ENCODE measurements at regions not wholly inside any gene's neighbourhood (a gene's known extent, or its start where the extent isn't known, plus 50 kb on each side); places are given as distances from the start of the nearest gene placed in this dataset.
"Not testable (repeated sequence)": the region's sequence is repeated elsewhere in the genome, so short reads cannot be mapped to it uniquely, and the experiment has no call there.

GRCh38 chr7:88590963-88591362, 168.5 kb upstream of the ZNF804B start:
- Mint-ChIP-seq H3K27ac (no peak overlapping the region), H3K27me3 (no peaks in the 10 kb centered on the region), H3K36me3 (no peaks in the 10 kb centered on the region), H3K4me1 (no peaks in the 10 kb centered on the region), H3K9me3 (peaks cover 0 to 19% (median 10%) of the 10 kb centered on the region in 7 donors), H3K4me3 (no peak overlapping the region)
- no peak for DNase-seq
- no peak for ATAC-seq (ENCODE audit: low read depth in 2 of 2)

- H3K4me3 Mint-ChIP-seq: no peak overlapping the region
- no peaks in the 10 kb centered on the region for H3K4me1 Mint-ChIP-seq
- no peaks in the 10 kb centered on the region for H3K36me3 Mint-ChIP-seq
- H3K27me3 Mint-ChIP-seq: no peaks in the 10 kb centered on the region
- peaks cover 0 to 12% (median 9%) of the 10 kb centered on the region in 7 donors for H3K9me3 Mint-ChIP-seq
- ATAC-seq (ENCODE audit: low read depth in 2 of 2): no peak
- no peak for DNase-seq
- H3K27ac Mint-ChIP-seq: no peak overlapping the region
Measured at GRCh38 chr7:88589927-88590326, 169.6 kb upstream of the ZNF804B start.

GRCh38 chr7:88586890-88587289, 172.6 kb upstream of the ZNF804B start:
- H3K4me3 Mint-ChIP-seq: no peak overlapping the region
- peaks cover 0 to 7% (median 2%) of the 10 kb centered on the region in 7 donors for H3K9me3 Mint-ChIP-seq
- DNase-seq: no peak
- no peaks in the 10 kb centered on the region for H3K36me3 Mint-ChIP-seq
- no peak for ATAC-seq (ENCODE audit: low read depth in 2 of 2)
- no peak overlapping the region for H3K27ac Mint-ChIP-seq
- no peaks in the 10 kb centered on the region for H3K27me3 Mint-ChIP-seq
- H3K4me1 Mint-ChIP-seq: no peaks in the 10 kb centered on the region

DNA sequence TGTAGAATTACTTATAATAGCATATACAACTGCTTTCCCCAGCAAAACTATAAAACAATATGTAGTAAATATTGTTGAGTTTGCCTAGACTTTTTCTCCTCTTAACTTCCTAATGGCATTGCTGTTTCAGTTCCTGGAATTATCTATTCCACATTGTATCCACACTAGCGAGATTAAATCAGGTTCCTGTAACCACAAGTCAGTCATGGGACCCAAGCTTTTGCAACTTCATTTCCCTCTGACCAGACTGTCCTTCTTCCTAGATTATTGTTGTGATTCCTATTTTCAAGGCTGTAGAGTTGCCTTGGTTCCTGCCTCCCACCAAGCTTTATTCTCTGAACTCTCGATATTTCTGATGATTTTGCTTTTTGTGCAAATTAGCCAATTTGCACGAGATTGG, 173.3 kb upstream of the ZNF804B start:
- DNase-seq (no peak), ATAC-seq (ENCODE audit: low read depth in 2 of 2) (no peak)
- H3K4me3 Mint-ChIP-seq: no peak overlapping the region
- no peaks in the 10 kb centered on the region for H3K27me3 Mint-ChIP-seq
- no peaks in the 10 kb centered on the region for H3K4me1 Mint-ChIP-seq
- H3K9me3 Mint-ChIP-seq: peaks cover 0 to 7% (median 0%) of the 10 kb centered on the region in 7 donors
- no peaks in the 10 kb centered on the region for H3K36me3 Mint-ChIP-seq
- no peak overlapping the region for H3K27ac Mint-ChIP-seq

- DNase-seq (no peak), ATAC-seq (ENCODE audit: low read depth in 2 of 2) (no peak)
- Mint-ChIP-seq H3K9me3 (peaks cover 0 to 5% (median 2%) of the 10 kb centered on the region in 7 donors), H3K27me3 (no peaks in the 10 kb centered on the region), H3K4me3 (no peak overlapping the region), H3K4me1 (no peaks in the 10 kb centered on the region), H3K27ac (no peak overlapping the region), H3K36me3 (no peaks in the 10 kb centered on the region)
Measured at GRCh38 chr7:88576720-88577119, 182.8 kb upstream of the ZNF804B start.

DNA sequence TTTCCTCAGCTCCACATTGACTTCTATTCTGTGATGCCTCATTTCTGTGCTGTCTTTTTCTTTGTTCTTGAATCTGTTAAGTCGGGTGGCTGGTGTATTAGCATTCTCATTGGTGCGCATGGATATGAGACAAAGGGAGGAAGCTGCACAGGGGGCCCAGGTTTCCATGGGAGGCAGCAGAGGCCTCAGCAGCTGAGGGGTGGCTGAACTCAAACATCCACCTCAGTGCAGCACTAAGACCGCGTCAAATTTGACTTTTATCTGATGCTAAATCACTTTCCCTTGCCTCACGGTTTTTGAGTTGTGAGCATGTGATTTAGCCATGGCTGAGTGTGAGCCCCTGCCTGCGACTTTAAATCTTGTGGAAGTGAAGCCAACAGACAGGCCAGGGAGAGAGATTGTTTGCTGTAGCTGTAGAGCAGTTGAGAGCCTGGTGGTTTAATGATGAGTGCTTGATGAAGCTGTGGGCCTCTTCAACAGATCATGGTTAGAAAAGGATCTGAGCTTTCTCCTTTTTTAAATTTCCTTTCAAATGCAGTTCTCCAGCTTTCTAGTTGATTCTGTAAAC, 193.3 kb upstream of the ZNF804B start:
- H3K27me3 Mint-ChIP-seq: no peaks in the 10 kb centered on the region
- peaks cover 0 to 3% (median 0%) of the 10 kb centered on the region in 7 donors for H3K9me3 Mint-ChIP-seq
- no peaks in the 10 kb centered on the region for H3K4me1 Mint-ChIP-seq
- ATAC-seq (ENCODE audit: low read depth in 2 of 2) (no peak), DNase-seq (no peak)
- H3K27ac Mint-ChIP-seq: no peak overlapping the region
- no peaks in the 10 kb centered on the region for H3K36me3 Mint-ChIP-seq
- no peak overlapping the region for H3K4me3 Mint-ChIP-seq

- Mint-ChIP-seq H3K36me3 (no peaks in the 10 kb centered on the region), H3K4me1 (no peaks in the 10 kb centered on the region), H3K4me3 (no peak overlapping the region), H3K27me3 (no peaks in the 10 kb centered on the region), H3K27ac (no peak overlapping the region), H3K9me3 (peaks cover 0 to 3% (median 0%) of the 10 kb centered on the region in 7 donors)
- DNase-seq: no peak
- ATAC-seq (ENCODE audit: low read depth in 2 of 2): no peak
Measured at GRCh38 chr7:88565401-88565800, 194.1 kb upstream of the ZNF804B start.

GRCh38 chr7:88556441-88556840, 203.1 kb upstream of the ZNF804B start:
- not testable (repeated sequence) for DNase-seq; H3K36me3 Mint-ChIP-seq; H3K4me1 Mint-ChIP-seq; H3K4me3 Mint-ChIP-seq; H3K27me3 Mint-ChIP-seq; ATAC-seq (ENCODE audit: low read depth in 2 of 2); H3K27ac Mint-ChIP-seq
- H3K9me3 Mint-ChIP-seq: peaks cover 0 to 15% (median 8%) of the 10 kb centered on the region in 7 donors

DNA sequence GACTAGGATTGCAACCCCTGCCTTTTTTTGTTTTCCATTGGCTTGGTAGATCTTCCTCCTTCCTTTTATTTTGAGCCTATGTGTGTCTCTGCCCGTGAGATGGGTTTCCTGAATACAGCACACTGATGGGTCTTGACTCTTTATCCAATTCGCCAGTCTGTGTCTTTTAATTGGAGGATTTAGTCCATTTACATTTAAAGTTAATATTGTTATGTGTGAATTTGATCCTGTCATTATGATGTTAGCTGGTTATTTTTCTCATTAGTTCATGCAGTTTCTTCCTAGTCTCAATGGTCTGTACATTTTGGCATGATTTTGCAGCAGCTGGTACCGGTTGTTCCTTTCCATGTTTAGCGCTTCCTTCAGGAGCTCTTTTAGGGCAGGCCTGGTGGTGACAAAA, 204.7 kb upstream of the ZNF804B start:
- not testable (repeated sequence) for H3K4me3 Mint-ChIP-seq
- peaks cover 0 to 15% (median 7%) of the 10 kb centered on the region in 7 donors for H3K9me3 Mint-ChIP-seq

DNA sequence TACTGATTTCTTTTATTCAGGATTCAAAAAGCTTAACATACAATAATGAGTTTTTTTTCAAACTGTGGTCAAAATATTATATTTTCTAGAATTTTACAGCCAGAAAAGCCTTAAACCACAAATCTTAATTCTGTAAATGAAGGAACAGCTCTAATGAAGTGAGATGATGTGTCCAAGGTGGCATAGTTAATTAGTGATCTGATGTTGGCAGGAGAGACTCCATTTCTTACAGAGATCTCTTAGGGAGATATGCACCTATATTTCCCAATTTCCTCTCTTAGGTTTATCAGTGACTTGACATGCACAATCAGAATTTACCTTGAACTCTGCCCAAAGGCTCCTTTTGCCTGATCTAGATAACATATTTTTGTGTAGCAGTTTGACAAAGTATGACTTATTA, 211.1 kb upstream of the ZNF804B start:
- ATAC-seq (ENCODE audit: low read depth in 2 of 2): no peak
- Mint-ChIP-seq H3K36me3 (peaks cover 0 to 8% of the 10 kb centered on the region in 2 donors), H3K27ac (no peak overlapping the region), H3K4me3 (no peak overlapping the region), H3K27me3 (no peaks in the 10 kb centered on the region), H3K4me1 (no peaks in the 10 kb centered on the region), H3K9me3 (peaks cover 8 to 30% (median 14%) of the 10 kb centered on the region in 7 donors)
- DNase-seq: no peak

More for the DNA sequence above, 204.7 kb upstream of the ZNF804B start:
- H3K36me3 Mint-ChIP-seq; DNase-seq; ATAC-seq (ENCODE audit: low read depth in 2 of 2); H3K4me1 Mint-ChIP-seq; H3K27ac Mint-ChIP-seq; H3K27me3 Mint-ChIP-seq: not testable (repeated sequence)

DNA sequence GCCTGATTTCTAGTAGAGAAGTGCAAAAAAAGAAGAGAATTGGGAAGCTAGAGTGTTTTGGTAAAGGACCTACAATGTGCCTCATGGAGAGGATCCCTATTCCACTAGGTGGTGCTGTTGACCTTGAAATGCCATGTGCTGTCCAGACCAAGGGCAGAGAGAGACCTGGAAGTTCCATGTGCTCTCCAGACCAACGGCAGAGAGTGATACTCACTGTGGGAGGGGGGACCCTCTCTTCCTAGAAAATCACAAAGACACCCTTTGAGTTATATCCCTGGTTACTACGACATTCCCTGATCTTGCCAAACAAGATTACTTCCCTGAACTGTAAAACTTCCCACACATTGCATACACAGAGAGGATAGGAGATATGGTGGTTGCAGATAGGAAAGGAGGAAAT, 212.7 kb upstream of the ZNF804B start:
- Mint-ChIP-seq H3K36me3 (peaks cover 0 to 8% of the 10 kb centered on the region in 2 donors), H3K27me3 (no peaks in the 10 kb centered on the region), H3K27ac (no peak overlapping the region), H3K4me3 (no peak overlapping the region), H3K4me1 (no peaks in the 10 kb centered on the region), H3K9me3 (peaks cover 8 to 30% (median 18%) of the 10 kb centered on the region in 7 donors)
- ATAC-seq (ENCODE audit: low read depth in 2 of 2) (no peak), DNase-seq (no peak)

DNA sequence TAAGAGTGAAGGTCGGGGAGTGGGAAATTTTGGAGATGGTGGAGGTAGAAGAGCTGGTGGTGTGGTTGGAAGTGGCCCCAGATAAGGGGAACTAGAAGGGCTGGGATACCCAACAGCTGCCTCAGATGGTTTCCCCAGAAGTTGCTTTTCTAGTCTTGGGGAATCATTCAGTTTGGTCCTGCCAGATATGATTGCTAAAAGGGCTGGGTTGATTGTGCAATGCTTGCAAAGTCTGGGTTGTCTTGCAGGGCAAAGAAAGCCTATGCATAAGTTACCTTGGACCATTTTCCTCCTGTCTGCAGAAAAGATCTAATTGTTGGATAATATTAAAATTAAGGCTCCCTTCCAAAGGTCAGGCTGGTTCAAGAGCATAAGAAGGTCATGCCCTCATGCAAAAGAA, 213.8 kb upstream of the ZNF804B start:
- ATAC-seq (ENCODE audit: low read depth in 2 of 2) (no peak), DNase-seq (no peak)
- H3K4me3 Mint-ChIP-seq: no peak overlapping the region
- peaks cover 7 to 30% (median 20%) of the 10 kb centered on the region in 7 donors for H3K9me3 Mint-ChIP-seq
- H3K27me3 Mint-ChIP-seq: no peaks in the 10 kb centered on the region
- H3K27ac Mint-ChIP-seq: no peak overlapping the region
- peaks cover 0 to 8% of the 10 kb centered on the region in 2 donors for H3K36me3 Mint-ChIP-seq
- H3K4me1 Mint-ChIP-seq: no peaks in the 10 kb centered on the region

DNA sequence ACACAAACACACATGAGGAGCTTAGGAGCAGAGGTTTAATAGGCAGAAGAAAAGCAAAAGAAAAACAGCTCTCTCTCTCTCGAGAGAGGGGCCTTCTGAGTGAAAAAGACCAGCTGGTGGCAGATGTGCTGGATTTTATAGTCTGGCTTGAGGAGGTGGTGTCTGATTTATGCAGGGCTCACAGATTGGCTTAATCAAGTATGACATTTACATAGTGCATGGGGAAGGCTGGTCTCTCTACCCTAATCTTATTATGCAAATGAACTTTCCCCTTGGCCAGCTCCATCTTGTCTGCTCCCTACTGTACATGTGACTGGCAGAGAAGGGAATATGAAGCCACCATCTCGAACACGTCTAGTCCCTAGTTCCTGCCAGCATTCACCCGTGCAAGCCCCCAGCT, 219.5 kb upstream of the ZNF804B start:
- DNase-seq (no peak), ATAC-seq (ENCODE audit: low read depth in 2 of 2) (no peak)
- Mint-ChIP-seq H3K27ac (no peak overlapping the region), H3K4me1 (no peaks in the 10 kb centered on the region), H3K36me3 (no peaks in the 10 kb centered on the region), H3K4me3 (no peak overlapping the region), H3K27me3 (no peaks in the 10 kb centered on the region), H3K9me3 (peaks cover 0 to 30% (median 15%) of the 10 kb centered on the region in 7 donors)

- Mint-ChIP-seq H3K27me3 (no peaks in the 10 kb centered on the region), H3K36me3 (no peaks in the 10 kb centered on the region)
Measured at GRCh38 chr7:88539518-88539917, 220.0 kb upstream of the ZNF804B start.

DNA sequence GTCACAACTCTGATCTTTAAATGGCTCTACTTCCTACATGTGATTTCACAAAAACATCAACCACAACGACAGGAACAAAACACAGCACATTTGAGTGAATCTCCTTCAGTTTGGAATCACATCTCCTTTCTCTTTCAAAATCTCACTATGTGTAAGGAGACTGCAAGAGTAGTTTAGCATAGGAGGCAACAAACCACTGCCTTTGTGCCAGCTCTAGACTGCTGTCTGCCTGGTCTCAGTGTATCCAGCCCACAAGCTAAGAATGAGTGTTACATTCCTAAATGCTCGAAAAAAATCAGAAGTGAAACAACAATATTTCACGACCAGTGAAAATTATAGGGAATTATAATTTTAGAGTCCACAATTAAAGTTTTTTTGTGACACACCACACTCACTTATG, 217.0 kb upstream of the STEAP4 start:
- H3K36me3 Mint-ChIP-seq: no peaks in the 10 kb centered on the region
- no peak for DNase-seq

More at GRCh38 chr7:88539518-88539917, 220.0 kb upstream of the ZNF804B start:
- H3K27ac Mint-ChIP-seq: no peak overlapping the region
- no peaks in the 10 kb centered on the region for H3K4me1 Mint-ChIP-seq
- H3K4me3 Mint-ChIP-seq: no peak overlapping the region
- ATAC-seq (ENCODE audit: low read depth in 2 of 2): no peak
- H3K9me3 Mint-ChIP-seq: peaks cover 0 to 28% (median 15%) of the 10 kb centered on the region in 7 donors
- no peak for DNase-seq

More for the DNA sequence above, 217.0 kb upstream of the STEAP4 start:
- Mint-ChIP-seq H3K27me3 (no peaks in the 10 kb centered on the region), H3K9me3 (peaks cover 0 to 6% (median 2%) of the 10 kb centered on the region in 7 donors), H3K4me1 (no peaks in the 10 kb centered on the region), H3K4me3 (peak overlapping the region in 1 of 8 donors; percentile 4), H3K27ac (no peak overlapping the region)
- ATAC-seq (ENCODE audit: low read depth in 2 of 2): no peak
